GM19025 (cell line): ENCODE measurements at regions not wholly inside any gene's neighbourhood (a gene's known extent, or its start where the extent isn't known, plus 50 kb on each side); places are given as distances from the start of the nearest gene placed in this dataset.

Experiments used
- ATAC-seq: cut with Tn5 transposase; IDR thresholded peaks from one replicate; pipeline ENCODE4 v1.9.1; 2021; ENCODE audit warnings: mild to moderate bottlenecking, low read depth, moderate library complexity; ENCODE audit not compliant: unreplicated experiment

- no peak for ATAC-seq
Observed at GRCh38 chr3:104735691-104736090, 631.0 kb upstream of the ALCAM start.

- no peak for ATAC-seq
Observed at GRCh38 chr3:104738271-104738670, 628.4 kb upstream of the ALCAM start.

- no peak for ATAC-seq
Observed at GRCh38 chr3:104740874-104741379, 625.8 kb upstream of the ALCAM start.

- ATAC-seq: no peak
Observed at GRCh38 chr3:104742044-104742443, 624.7 kb upstream of the ALCAM start.

- no peak for ATAC-seq
Observed at GRCh38 chr3:104745313-104745712, 621.4 kb upstream of the ALCAM start.

- no peak for ATAC-seq
Observed at GRCh38 chr3:104746056-104746455, 620.7 kb upstream of the ALCAM start.

- ATAC-seq: no peak
Observed at GRCh38 chr3:104750581-104750980, 616.1 kb upstream of the ALCAM start.

- no peak for ATAC-seq
Observed at GRCh38 chr3:104755791-104756190, 610.9 kb upstream of the ALCAM start.

- no peak for ATAC-seq
Observed at GRCh38 chr3:104763007-104763406, 603.7 kb upstream of the ALCAM start.

- ATAC-seq: no peak
Observed at GRCh38 chr3:104764496-104764895, 602.2 kb upstream of the ALCAM start.

- no peak for ATAC-seq
Observed at GRCh38 chr3:104768886-104769285, 597.8 kb upstream of the ALCAM start.

- no peak for ATAC-seq
Observed at GRCh38 chr3:104779324-104779723, 587.4 kb upstream of the ALCAM start.

- no peak for ATAC-seq
Observed at GRCh38 chr3:104781112-104781511, 585.6 kb upstream of the ALCAM start.

GRCh38 chr3:104785947-104786346 is 580.8 kb upstream of the ALCAM start:
- ATAC-seq: no peak

- ATAC-seq: no peak
Observed at GRCh38 chr3:104787306-104787705, 579.4 kb upstream of the ALCAM start.

- ATAC-seq: no peak
Observed at GRCh38 chr3:104788807-104789206, 577.9 kb upstream of the ALCAM start.

- ATAC-seq: no peak
Observed at GRCh38 chr3:104791331-104791730, 575.4 kb upstream of the ALCAM start.

GRCh38 chr3:104796556-104796955 is 570.2 kb upstream of the ALCAM start:
- no peak for ATAC-seq

- no peak for ATAC-seq
Observed at GRCh38 chr3:104805042-104805441, 561.7 kb upstream of the ALCAM start.

- ATAC-seq: no peak
Observed at GRCh38 chr3:104805508-104805907, 561.2 kb upstream of the ALCAM start.

GRCh38 chr3:104810896-104811295 is 555.8 kb upstream of the ALCAM start:
- no peak for ATAC-seq

GRCh38 chr3:104816008-104816407 is 550.7 kb upstream of the ALCAM start:
- no peak for ATAC-seq

GRCh38 chr3:104816716-104817115 is 550.0 kb upstream of the ALCAM start:
- no peak for ATAC-seq
